Stimulated activated CD4-positive, alpha-beta T cell treated with anti-CD3 and anti-CD28 coated beads, Interleukin-4, amount 100 ng/mL, for 24 hours (primary cell): ENCODE measurements at regions not wholly inside any gene's neighbourhood (a gene's known extent, or its start where the extent isn't known, plus 50 kb on each side); places are given as distances from the start of the nearest gene placed in this dataset.

Experiments
- DNase-seq: peaks from one replicate; pipeline ENCODE4 v3.0.0-alpha.2; 2020

DNA sequence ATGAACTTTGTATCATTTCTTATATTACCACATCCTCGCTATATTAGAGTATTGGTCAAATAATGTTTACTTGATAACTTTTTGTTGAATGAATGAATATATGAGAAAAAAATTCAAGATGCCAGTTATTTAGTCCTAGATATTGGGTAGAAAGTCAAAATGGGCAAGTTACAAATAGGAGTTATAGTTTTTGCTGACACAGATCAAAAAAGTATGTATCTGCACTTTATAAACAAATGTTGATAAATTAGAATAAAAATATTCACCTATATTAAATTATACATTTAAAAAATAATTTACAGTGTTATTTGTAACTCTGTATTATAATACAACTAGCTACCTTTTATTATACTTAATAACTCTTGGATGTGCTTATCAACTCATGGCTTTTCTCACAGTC is 57.8 kb upstream of the NDST4 start:
- DNase-seq, result no peak

- no peak for DNase-seq
These were observed 52.1 kb upstream of the NDST4 start for GRCh38 chr4:115165503-115165902.
